HUDEP-2 (cell line): ENCODE measurements at regions not wholly inside any gene's neighbourhood (a gene's known extent, or its start where the extent isn't known, plus 50 kb on each side); places are given as distances from the start of the nearest gene placed in this dataset.
A peak's percentile ranks its signal among the peaks of the same experiment; 100 is the strongest.

Experiments
- DNase-seq, 76 experiments: peaks; one replicate each; lab custom pipeline; 2025; ENCODE audit not compliant: unreplicated experiment in 76 of 76; lab: John Stamatoyannopoulos, UW

DNA sequence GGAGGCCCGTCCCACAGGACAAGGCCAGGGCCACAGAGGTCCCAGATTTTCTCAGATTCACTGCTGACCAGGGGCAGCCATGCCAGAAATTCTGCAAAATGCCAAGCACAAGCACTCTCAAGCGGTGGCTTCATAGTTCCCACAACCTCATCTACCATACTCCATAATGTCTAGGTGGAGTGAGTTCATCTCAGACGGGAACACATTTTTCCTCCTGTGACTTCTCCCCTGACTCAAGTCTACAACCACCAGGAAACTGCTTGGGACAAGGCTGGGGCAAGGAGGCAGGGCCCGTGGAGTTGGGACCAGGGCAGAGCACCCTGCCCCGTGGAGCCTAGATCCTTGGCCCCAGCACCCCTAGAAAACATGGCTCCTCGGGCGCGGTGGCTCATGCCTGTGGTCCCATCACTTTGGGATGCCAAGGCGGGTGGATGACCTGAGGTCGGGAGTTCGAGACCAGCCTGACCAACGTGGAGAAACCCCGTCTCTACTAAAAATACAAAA lies 150.7 kb upstream of the HAAO start:
- DNase-seq, result no peak

DNA sequence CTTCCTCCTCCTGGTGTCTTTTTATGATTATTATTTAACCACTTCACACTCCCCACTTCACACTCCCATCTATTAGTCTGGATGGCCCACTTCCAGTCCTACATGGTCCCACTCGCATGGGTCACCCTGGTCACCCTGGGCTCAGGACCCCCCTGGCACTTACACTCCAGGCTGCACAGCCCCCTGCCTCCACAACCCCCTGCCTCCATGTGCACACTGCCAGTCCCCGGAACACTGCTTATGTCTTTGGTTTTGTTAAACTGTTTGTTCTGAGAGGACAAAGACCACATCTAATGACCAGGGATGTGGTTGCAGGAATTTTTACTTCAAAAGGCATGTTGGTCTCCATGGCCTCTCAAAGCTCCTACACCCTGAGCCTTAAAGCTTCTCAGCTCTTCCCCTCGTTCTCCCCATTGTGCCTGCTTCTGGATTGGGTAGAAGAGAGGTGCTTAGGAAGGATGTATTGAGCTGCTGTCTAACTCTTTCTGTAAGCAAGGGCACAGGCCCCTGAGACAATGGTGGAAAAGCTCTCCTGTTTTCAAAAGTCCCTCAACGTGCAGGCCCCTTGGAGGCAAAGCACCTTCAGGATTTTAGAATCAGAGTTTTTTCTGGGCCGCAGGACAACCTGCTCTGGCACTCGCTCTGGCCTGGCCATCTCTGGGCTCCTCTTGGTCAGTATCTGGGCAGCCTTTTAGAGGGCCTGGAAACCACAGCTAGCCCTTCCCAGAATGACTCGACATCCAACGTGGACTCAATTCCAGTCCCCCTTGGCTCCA lies 150.0 kb upstream of the HAAO start:
- DNase-seq, result no peak

DNA sequence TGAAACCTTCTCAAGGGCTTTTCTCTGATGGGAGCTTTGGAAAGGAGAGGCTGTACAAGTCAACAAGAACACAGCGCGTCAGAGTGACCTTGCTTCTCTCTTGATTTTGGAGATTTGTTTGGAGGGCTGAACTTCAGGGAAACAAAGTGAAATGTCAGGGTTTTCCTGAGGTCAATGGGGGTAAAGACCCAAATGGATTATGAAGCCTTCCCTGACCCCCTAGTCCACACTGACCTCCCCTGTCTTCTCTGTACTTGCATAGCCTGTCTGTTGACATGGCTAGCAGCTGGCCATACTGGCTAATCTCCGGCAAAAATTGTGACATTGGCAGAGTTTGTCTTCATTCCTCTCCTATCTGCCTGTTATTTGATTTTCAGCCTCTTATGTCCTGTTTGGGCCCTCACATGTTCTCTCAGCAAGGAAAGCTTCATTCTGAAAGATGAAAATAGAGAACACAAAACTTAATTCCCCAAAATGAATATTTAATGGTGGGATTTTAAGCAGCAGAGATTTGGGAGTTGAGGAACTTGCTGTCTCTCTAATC lies 149.3 kb upstream of the HAAO start:
- no peak for DNase-seq

GRCh38 chr2:42939411-42940206 lies 147.2 kb upstream of the HAAO start:
- no peak for DNase-seq

- DNase-seq, result no peak
Measured at GRCh38 chr2:42938671-42939370, 146.4 kb upstream of the HAAO start.

GRCh38 chr2:42937171-42937875 lies 144.9 kb upstream of the HAAO start:
- no peak for DNase-seq

- peak in 17 of 76 experiments; percentile 9 to 54 (median 20) for DNase-seq
Measured at GRCh38 chr2:42935692-42936671, 143.6 kb upstream of the HAAO start.

GRCh38 chr2:42934580-42935186 lies 142.3 kb upstream of the HAAO start:
- peak in 41 of 76 experiments; percentile 12 to 77 (median 44) for DNase-seq

GRCh38 chr2:42933824-42934254 lies 141.5 kb upstream of the HAAO start:
- DNase-seq, result peak in 74 of 76 experiments; percentile 60 to 96 (median 86)

- DNase-seq, result peak in 2 of 76 experiments; percentile 9 to 25
Measured at GRCh38 chr2:42932271-42933151, 140.1 kb upstream of the HAAO start.

GRCh38 chr2:42931818-42932195 lies 139.4 kb upstream of the HAAO start:
- DNase-seq, result peak in 2 of 76 experiments; percentile 29 to 63

DNA sequence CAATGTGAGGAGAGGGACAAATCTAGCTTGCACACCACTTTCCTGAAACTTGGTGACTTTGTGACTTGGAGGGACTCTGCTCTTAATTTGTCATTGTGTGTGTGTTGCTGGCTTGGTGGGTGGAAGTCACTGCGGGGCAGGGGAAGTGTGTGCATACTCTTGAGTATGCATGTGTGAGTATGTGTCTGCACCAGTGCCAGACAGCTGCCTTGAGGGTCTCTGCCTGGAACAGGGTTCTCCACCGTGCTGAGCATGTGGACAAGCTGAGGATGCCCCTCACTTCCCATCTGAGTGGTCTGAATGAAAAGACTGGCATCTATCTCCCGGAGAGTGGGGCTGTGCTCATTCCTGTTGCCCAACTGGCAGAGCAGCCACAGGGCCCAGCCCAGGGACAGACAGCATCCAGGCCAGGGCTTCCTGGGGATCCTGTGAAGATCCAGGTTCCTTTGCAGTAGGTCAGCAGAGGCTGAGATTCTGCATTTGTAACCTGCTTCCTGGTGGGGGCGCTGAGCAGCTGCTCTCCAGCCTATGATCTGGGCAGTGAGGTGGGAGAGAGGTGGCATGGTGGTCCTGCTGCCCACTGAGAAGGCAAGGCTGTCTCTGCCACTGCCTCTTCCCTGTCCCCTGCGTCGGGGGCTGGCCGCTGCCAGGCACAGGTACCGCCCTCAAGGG lies 138.9 kb upstream of the HAAO start:
- DNase-seq, result peak in 37 of 76 experiments; percentile 10 to 79 (median 33)

GRCh38 chr2:42930025-42930581 lies 137.7 kb upstream of the HAAO start:
- peak in 6 of 76 experiments; percentile 11 to 55 (median 24) for DNase-seq

GRCh38 chr2:42929546-42930024 lies 137.2 kb upstream of the HAAO start:
- peak in 4 of 76 experiments; percentile 10 to 43 (median 21) for DNase-seq

- DNase-seq, result peak in 73 of 76 experiments; percentile 12 to 87 (median 70)
Measured at GRCh38 chr2:42928692-42929545, 136.5 kb upstream of the HAAO start.
